K562 (cell line): ENCODE measurements at regions not wholly inside any gene's neighbourhood (a gene's known extent, or its start where the extent isn't known, plus 50 kb on each side); places are given as distances from the start of the nearest gene placed in this dataset.

Source experiments
- ATAC-seq: fragments of 200-7000 bp; cut with Tn5 transposase; 3 replicates; pipeline ENCODE4 v1.9.1; 2020; ENCODE audit warnings: moderate library complexity
- BruUV-seq: library from RNA; stranded (reverse); fragments of 400-500 nt; replicated peaks from 2 replicates; lab custom pipeline; 2021; lab: Mats Ljungman, UMichigan
- CTCF ChIA-PET: fragments of 300-600 bp; formaldehyde crosslinking; extraction: SDS; loops from one replicate; lab custom pipeline; 2021; ENCODE audit warnings: low intra/inter-chr PET ratio; lab: Yijun Ruan, JAX
- POLR2A ChIA-PET: fragments of 300-600, 350-650 bp; sonication (Branson Sonifier 250); formaldehyde crosslinking; extraction: SDS; loops from one replicate; lab custom pipeline; 2021; ENCODE audit warnings: antibody characterized with exemption, inconsistent platforms; lab: Yijun Ruan, JAX
- DNase-seq, 4 experiments: peaks; one replicate each; pipeline versions ENCODE4 v3.0.0 to v3.0.0-alpha.2; 2011 to 2018; ENCODE audit warnings: low spot score in 3 of 4, mixed read lengths in 3 of 4; ENCODE audit errors: extremely low read depth in 1 of 4
- FAIRE-seq: peaks from 2 replicates; lab custom pipeline; 2011; peaks lifted over from hg19 to GRCh38; lab: Jason Lieb, UNC
- H2AFZ ChIP-seq: 2 replicates; pipeline ENCODE4 v1.6.0; 2011; ENCODE audit warnings: low read depth, low read length, control low read depth, inconsistent platforms
- H3K27ac ChIP-seq: fragments of 200-600 bp; 3 replicates; pipeline ENCODE4 v1.8.0; 2011; ENCODE audit warnings: low read depth, mild to moderate bottlenecking, control low read depth, inconsistent platforms, low read length, moderate library complexity, mixed read lengths; ENCODE audit errors: extremely low read depth
- H3K27me3 ChIP-seq, 2 experiments: fragments of 300-600 bp in 1 of 2; 2 replicates in 1 of 2; 3 replicates in 1 of 2; pipeline versions ENCODE4 v1.6.0 to v1.8.0; 2011; ENCODE audit warnings: inconsistent platforms in 2 of 2, low read length in 2 of 2, mild to moderate bottlenecking in 1 of 2, mixed read lengths in 1 of 2, moderate library complexity in 1 of 2; ENCODE audit not compliant: control insufficient read depth in 2 of 2, insufficient read depth in 2 of 2
- H3K36me3 ChIP-seq: fragments of 300-600 bp; 3 replicates; pipeline ENCODE4 v1.8.0; 2011; ENCODE audit warnings: mild to moderate bottlenecking, low read length, inconsistent platforms; ENCODE audit not compliant: control insufficient read depth, insufficient read depth
- H3K4me1 ChIP-seq, 2 experiments: fragments of 200-600 bp in 1 of 2; replicated peaks in 1 of 2; 2 replicates in 1 of 2; 3 replicates in 1 of 2; pipeline versions ENCODE4 v1.5.1 to v1.8.0; 2011; ENCODE audit warnings: inconsistent platforms in 2 of 2, low read length in 2 of 2, mild to moderate bottlenecking in 1 of 2, mixed read lengths in 1 of 2, moderate library complexity in 1 of 2; ENCODE audit not compliant: control insufficient read depth in 2 of 2, insufficient read depth in 2 of 2
- H3K4me2 ChIP-seq: 2 replicates; pipeline ENCODE4 v1.6.1; 2011; ENCODE audit warnings: low read length, control low read depth, inconsistent platforms, mixed read lengths; ENCODE audit not compliant: insufficient read depth
- H3K4me3 ChIP-seq: fragments of 200-600 bp; sonication (generic), shearing (Covaris generic); 2 replicates; pipeline ENCODE4 v1.5.1; 2016; ENCODE audit warnings: control low read depth, inconsistent platforms
- H3K79me2 ChIP-seq: fragments of 200-600 bp; 3 replicates; pipeline ENCODE4 v1.8.0; 2011; ENCODE audit warnings: low read length, inconsistent platforms; ENCODE audit not compliant: control insufficient read depth, insufficient read depth
- H3K9ac ChIP-seq, 2 experiments: 2 replicates each; pipeline versions ENCODE4 v1.6.0 to v1.6.1; 2011; ENCODE audit warnings: low read depth in 2 of 2, low read length in 2 of 2, control low read depth in 1 of 2, inconsistent platforms in 1 of 2, mild to moderate bottlenecking in 1 of 2, mixed read lengths in 1 of 2; ENCODE audit not compliant: insufficient read depth in 1 of 2
- H3K9me1 ChIP-seq: one replicate; pipeline ENCODE4 v1.6.0; 2011; ENCODE audit warnings: inconsistent platforms, mild to moderate bottlenecking, low read length, moderate library complexity; ENCODE audit not compliant: control insufficient read depth, insufficient read depth
- H3K9me3 ChIP-seq: replicated peaks from 2 replicates; pipeline ENCODE4 v1.5.1; 2011; ENCODE audit warnings: low read depth, low read length, inconsistent platforms; ENCODE audit not compliant: control insufficient read depth, insufficient read depth
- H4K20me1 ChIP-seq: replicated peaks from 2 replicates; pipeline ENCODE4 v1.6.1; 2011; ENCODE audit warnings: low read length, inconsistent platforms, mixed read lengths; ENCODE audit not compliant: control insufficient read depth, insufficient read depth
- ATF2 ChIP-seq: sonication (generic); formaldehyde crosslinking; IDR thresholded peaks from 2 replicates; pipeline ENCODE4 v1.8.1; 2022; ENCODE audit warnings: missing genetic modification reagents
- ATF7 ChIP-seq: fragments of 450-650 bp; IDR thresholded peaks from 2 replicates; pipeline ENCODE4 v1.7.1; 2014; ENCODE audit warnings: mild to moderate bottlenecking, moderate library complexity
- CBX8 ChIP-seq: fragments of 200-600 bp; sonication (generic); IDR thresholded peaks from 2 replicates; pipeline ENCODE4 v1.6.1; 2012; ENCODE audit warnings: borderline replicate concordance, mixed run types, low read depth, mild to moderate bottlenecking, moderate library complexity, mixed read lengths, low read length, control low read depth, inconsistent platforms; ENCODE audit not compliant: poor library complexity, severe bottlenecking; ENCODE audit errors: extremely low read depth
- CCAR2 ChIP-seq: fragments of 200-400 bp; formaldehyde crosslinking; IDR thresholded peaks from 2 replicates; pipeline ENCODE4 v1.6.1; 2017; ENCODE audit warnings: mild to moderate bottlenecking, low read depth, low read length
- CTCF ChIP-seq, 3 experiments: IDR thresholded peaks in 2 of 3; conservative IDR thresholded peaks in 1 of 3; 2 replicates each; pipeline ENCODE4 v1.5.1; 2011 to 2012; ENCODE audit warnings: low read length in 3 of 3, mild to moderate bottlenecking in 3 of 3, control low read depth in 2 of 3, improper control_type of control experiment in 1 of 3, inconsistent platforms in 1 of 3, low read depth in 1 of 3, mixed read lengths in 1 of 3, moderate library complexity in 1 of 3; ENCODE audit not compliant: insufficient read depth in 2 of 3
- FOXJ3 ChIP-seq: sonication (generic); formaldehyde crosslinking; IDR thresholded peaks from 2 replicates; pipeline ENCODE4 v1.4.0; 2020; ENCODE audit warnings: mild to moderate bottlenecking, missing genetic modification reagents
- MEF2D ChIP-seq: conservative IDR thresholded peaks from 2 replicates; pipeline ENCODE4 v1.6.1; 2016; ENCODE audit warnings: low read depth, missing genetic modification characterization, missing compliant biosample characterization
- MEIS2 ChIP-seq: fragments of 450-650 bp; IDR thresholded peaks from 2 replicates; pipeline ENCODE4 v1.6.1; 2014; ENCODE audit warnings: mild to moderate bottlenecking; ENCODE audit not compliant: partially characterized antibody
- PCBP2 ChIP-seq: fragments of 200-400 bp; formaldehyde crosslinking; IDR thresholded peaks from 2 replicates; pipeline ENCODE4 v1.6.1; 2018; ENCODE audit warnings: low read length, low read depth, mild to moderate bottlenecking, moderate library complexity; ENCODE audit not compliant: poor library complexity, severe bottlenecking
- POLR3G ChIP-seq: IDR thresholded peaks from 2 replicates; pipeline ENCODE4 v1.6.1; 2011; ENCODE audit not compliant: insufficient read length, insufficient replicate concordance; ENCODE audit errors: extremely low read depth
- ZMIZ1 ChIP-seq, 2 experiments: fragments of 150-350 bp in 1 of 2; IDR thresholded peaks; 2 replicates each; pipeline ENCODE4 v1.6.1; 2012 to 2016; ENCODE audit warnings: low read depth in 2 of 2, low read length in 2 of 2, mild to moderate bottlenecking in 1 of 2, moderate library complexity in 1 of 2
- ZNF589 ChIP-seq: fragments of 200-800 bp; sonication (Bioruptor generic); IDR thresholded peaks from 2 replicates; pipeline ENCODE4 v1.6.1; 2016; ENCODE audit warnings: low read depth, missing genetic modification characterization, missing compliant biosample characterization
- ZSCAN29 ChIP-seq: fragments of 450-650 bp; IDR thresholded peaks from 2 replicates; pipeline ENCODE4 v1.6.1; 2017
- WGBS: fragments of 100-300 bp; shearing (Covaris generic); methylation state at CpG from one replicate; pipeline ENCODE4 v1.1.6; 2016; ENCODE audit warnings: low coverage, mixed read lengths; ENCODE audit not compliant: insufficient coverage; ENCODE audit errors: missing lambda C conversion rate; 5-methylcytosine and 5-hydroxymethylcytosine counted together
- in situ Hi-C: fragments of 300-500 bp; cut with MboI; formaldehyde crosslinking; loops from 4 replicates; pipeline ENCODE4 v1.15.0; 2018; ENCODE audit warnings: inconsistent platforms, mixed read lengths
- intact Hi-C: fragments of 100-400 bp; cut with micrococcal nuclease; formaldehyde crosslinking; loops from 2 replicates; pipeline ENCODE4 v1.14.2; 2022

GRCh38 chr9:108634672-108635462 is 220.9 kb downstream of the ACTL7B start:
- FAIRE-seq = no peak
- no peak for DNase-seq
- in situ Hi-C loops = no loop called here
- TF ChIP-seq ZMIZ1 (IDR thresholded peaks at IDR 0.05; ENCODE audit: low read depth in 2 of 2, low read length in 2 of 2) (no peak), MEF2D (no peak), FOXJ3 (CRISPR knock-in tag) (no peak), MEIS2 (no peak), CTCF (IDR thresholded peaks at IDR 0.05 in 2 of 3, conservative IDR thresholded peaks at IDR 0.05 in 1 of 3; ENCODE audit: insufficient read depth in 2 of 3, low read depth in 1 of 3, low read length in 3 of 3) (no peak), ZNF589 (CRISPR knock-in tag) (no peak), ATF2 (CRISPR knock-in tag) (no peak), PCBP2 (no peak), POLR3G (no peak), ZSCAN29 (no peak), CBX8 (no peak), ATF7 (no peak), CCAR2 (no peak)

More at GRCh38 chr9:108634672-108635462, 220.9 kb downstream of the ACTL7B start:
- Histone ChIP-seq H3K36me3 (no peaks in the 10 kb centered on the region), H3K9ac (no peak overlapping the region), H3K27ac (no peak overlapping the region), H3K9me1 (no peaks in the 10 kb centered on the region), H3K9me3 (no peaks in the 10 kb centered on the region), H4K20me1 (no peaks in the 10 kb centered on the region), H3K4me2 (no peak overlapping the region), H2AFZ (no peak overlapping the region), H3K4me3 (no peak overlapping the region), H3K4me1 (no peaks in the 10 kb centered on the region), H3K27me3 (no peaks in the 10 kb centered on the region; a peak in 2 of 5 replicates), H3K79me2 (no peaks in the 10 kb centered on the region)
- intact Hi-C loops = no loop called here
- BruUV-seq = no TSS peak
- CTCF ChIA-PET = no interaction called here
- POLR2A ChIA-PET = no interaction called here
- ATAC-seq = no peak
- WGBS = 1% methylated on average over 11 of the region's 11 CpGs
